K562 (cell line): ENCODE measurements at regions not wholly inside any gene's neighbourhood (a gene's known extent, or its start where the extent isn't known, plus 50 kb on each side); places are given as distances from the start of the nearest gene placed in this dataset.

Experiments used
- ATAC-seq: fragments of 200-7000 bp; cut with Tn5 transposase; 3 replicates; pipeline ENCODE4 v1.9.1; 2020; ENCODE audit warnings: moderate library complexity
- BruUV-seq: library from RNA; stranded (reverse); fragments of 400-500 nt; replicated peaks from 2 replicates; lab custom pipeline; 2021; lab: Mats Ljungman, UMichigan
- CTCF ChIA-PET: fragments of 300-600 bp; formaldehyde crosslinking; extraction: SDS; loops from one replicate; lab custom pipeline; 2021; ENCODE audit warnings: low intra/inter-chr PET ratio; lab: Yijun Ruan, JAX
- POLR2A ChIA-PET: fragments of 300-600, 350-650 bp; sonication (Branson Sonifier 250); formaldehyde crosslinking; extraction: SDS; loops from one replicate; lab custom pipeline; 2021; ENCODE audit warnings: antibody characterized with exemption, inconsistent platforms; lab: Yijun Ruan, JAX
- DNase-seq, 4 experiments: peaks; one replicate each; pipeline versions ENCODE4 v3.0.0 to v3.0.0-alpha.2; 2011 to 2018; ENCODE audit warnings: low spot score in 3 of 4, mixed read lengths in 3 of 4; ENCODE audit errors: extremely low read depth in 1 of 4
- FAIRE-seq: peaks from 2 replicates; lab custom pipeline; 2011; peaks lifted over from hg19 to GRCh38; lab: Jason Lieb, UNC
- H2AFZ ChIP-seq: 2 replicates; pipeline ENCODE4 v1.6.0; 2011; ENCODE audit warnings: low read depth, low read length, control low read depth, inconsistent platforms
- H3K27ac ChIP-seq: fragments of 200-600 bp; 3 replicates; pipeline ENCODE4 v1.8.0; 2011; ENCODE audit warnings: low read depth, mild to moderate bottlenecking, control low read depth, inconsistent platforms, low read length, moderate library complexity, mixed read lengths; ENCODE audit errors: extremely low read depth
- H3K27me3 ChIP-seq, 2 experiments: fragments of 300-600 bp in 1 of 2; 2 replicates in 1 of 2; 3 replicates in 1 of 2; pipeline versions ENCODE4 v1.6.0 to v1.8.0; 2011; ENCODE audit warnings: inconsistent platforms in 2 of 2, low read length in 2 of 2, mild to moderate bottlenecking in 1 of 2, mixed read lengths in 1 of 2, moderate library complexity in 1 of 2; ENCODE audit not compliant: control insufficient read depth in 2 of 2, insufficient read depth in 2 of 2
- H3K36me3 ChIP-seq: fragments of 300-600 bp; 3 replicates; pipeline ENCODE4 v1.8.0; 2011; ENCODE audit warnings: mild to moderate bottlenecking, low read length, inconsistent platforms; ENCODE audit not compliant: control insufficient read depth, insufficient read depth
- H3K4me1 ChIP-seq, 2 experiments: fragments of 200-600 bp in 1 of 2; replicated peaks in 1 of 2; 2 replicates in 1 of 2; 3 replicates in 1 of 2; pipeline versions ENCODE4 v1.5.1 to v1.8.0; 2011; ENCODE audit warnings: inconsistent platforms in 2 of 2, low read length in 2 of 2, mild to moderate bottlenecking in 1 of 2, mixed read lengths in 1 of 2, moderate library complexity in 1 of 2; ENCODE audit not compliant: control insufficient read depth in 2 of 2, insufficient read depth in 2 of 2
- H3K4me2 ChIP-seq: 2 replicates; pipeline ENCODE4 v1.6.1; 2011; ENCODE audit warnings: low read length, control low read depth, inconsistent platforms, mixed read lengths; ENCODE audit not compliant: insufficient read depth
- H3K4me3 ChIP-seq: fragments of 200-600 bp; sonication (generic), shearing (Covaris generic); 2 replicates; pipeline ENCODE4 v1.5.1; 2016; ENCODE audit warnings: control low read depth, inconsistent platforms
- H3K79me2 ChIP-seq: fragments of 200-600 bp; 3 replicates; pipeline ENCODE4 v1.8.0; 2011; ENCODE audit warnings: low read length, inconsistent platforms; ENCODE audit not compliant: control insufficient read depth, insufficient read depth
- H3K9ac ChIP-seq, 2 experiments: 2 replicates each; pipeline versions ENCODE4 v1.6.0 to v1.6.1; 2011; ENCODE audit warnings: low read depth in 2 of 2, low read length in 2 of 2, control low read depth in 1 of 2, inconsistent platforms in 1 of 2, mild to moderate bottlenecking in 1 of 2, mixed read lengths in 1 of 2; ENCODE audit not compliant: insufficient read depth in 1 of 2
- H3K9me1 ChIP-seq: one replicate; pipeline ENCODE4 v1.6.0; 2011; ENCODE audit warnings: inconsistent platforms, mild to moderate bottlenecking, low read length, moderate library complexity; ENCODE audit not compliant: control insufficient read depth, insufficient read depth
- H3K9me3 ChIP-seq: replicated peaks from 2 replicates; pipeline ENCODE4 v1.5.1; 2011; ENCODE audit warnings: low read depth, low read length, inconsistent platforms; ENCODE audit not compliant: control insufficient read depth, insufficient read depth
- H4K20me1 ChIP-seq: replicated peaks from 2 replicates; pipeline ENCODE4 v1.6.1; 2011; ENCODE audit warnings: low read length, inconsistent platforms, mixed read lengths; ENCODE audit not compliant: control insufficient read depth, insufficient read depth
- ARID3B ChIP-seq: fragments of 250-450 bp; sonication (Bioruptor Pico); IDR thresholded peaks from 2 replicates; pipeline ENCODE4 v1.4.0; 2020; ENCODE audit warnings: borderline replicate concordance
- BRD9 ChIP-seq: fragments of 450-650 bp; IDR thresholded peaks from 2 replicates; pipeline ENCODE4 v1.6.1; 2018; ENCODE audit warnings: low read depth; ENCODE audit not compliant: partially characterized antibody
- CBFA2T2 ChIP-seq: fragments of 450-650 bp; conservative IDR thresholded peaks from 2 replicates; pipeline ENCODE4 v1.6.1; 2017; ENCODE audit warnings: mild to moderate bottlenecking
- CHD1 ChIP-seq: fragments of 200-600 bp; sonication (generic); IDR thresholded peaks from one replicate; pipeline ENCODE4 v1.6.1; 2012; ENCODE audit warnings: mild to moderate bottlenecking, moderate library complexity, low read length, inconsistent platforms
- MEIS2 ChIP-seq: fragments of 450-650 bp; IDR thresholded peaks from 2 replicates; pipeline ENCODE4 v1.6.1; 2014; ENCODE audit warnings: mild to moderate bottlenecking; ENCODE audit not compliant: partially characterized antibody
- PHB ChIP-seq: fragments of 250-450 bp; sonication (Bioruptor Pico); IDR thresholded peaks from 2 replicates; pipeline ENCODE4 v1.5.0; 2021
- RBFOX2 ChIP-seq: fragments of 200-400 bp; formaldehyde crosslinking; IDR thresholded peaks from 2 replicates; pipeline ENCODE4 v1.6.1; 2017; ENCODE audit warnings: low read depth, mild to moderate bottlenecking, low read length, moderate library complexity
- RBM22 ChIP-seq: fragments of 200-400 bp; formaldehyde crosslinking; IDR thresholded peaks from 2 replicates; pipeline ENCODE4 v1.6.1; 2018; ENCODE audit warnings: low read length, low read depth; ENCODE audit not compliant: poor library complexity, severe bottlenecking
- STAT5B ChIP-seq: fragments of 250-450 bp; sonication (Bioruptor Pico); IDR thresholded peaks from 2 replicates; pipeline ENCODE4 v1.8.0; 2021; ENCODE audit warnings: mild to moderate bottlenecking, inconsistent platforms
- TFAM ChIP-seq: fragments of 250-450 bp; sonication (Bioruptor Pico); conservative IDR thresholded peaks from 2 replicates; pipeline ENCODE4 v1.5.0; 2021; ENCODE audit warnings: mild to moderate bottlenecking, moderate library complexity
- THAP7 ChIP-seq: fragments of 250-450 bp; sonication (Bioruptor Pico); IDR thresholded peaks from 2 replicates; pipeline ENCODE4 v1.5.0; 2021
- ZNF444 ChIP-seq: fragments of 250-450 bp; sonication (Bioruptor Pico); IDR thresholded peaks from 2 replicates; pipeline ENCODE4 v1.4.0; 2020; ENCODE audit warnings: mild to moderate bottlenecking, moderate library complexity
- ZNF584 ChIP-seq: fragments of 200-800 bp; sonication (Bioruptor generic); IDR thresholded peaks from 2 replicates; pipeline ENCODE4 v1.6.1; 2016; ENCODE audit warnings: low read depth, mild to moderate bottlenecking, missing genetic modification characterization, missing compliant biosample characterization
- WGBS: fragments of 100-300 bp; shearing (Covaris generic); methylation state at CpG from one replicate; pipeline ENCODE4 v1.1.6; 2016; ENCODE audit warnings: low coverage, mixed read lengths; ENCODE audit not compliant: insufficient coverage; ENCODE audit errors: missing lambda C conversion rate; 5-methylcytosine and 5-hydroxymethylcytosine counted together
- in situ Hi-C: fragments of 300-500 bp; cut with MboI; formaldehyde crosslinking; loops from 4 replicates; pipeline ENCODE4 v1.15.0; 2018; ENCODE audit warnings: inconsistent platforms, mixed read lengths
- intact Hi-C: fragments of 100-400 bp; cut with micrococcal nuclease; formaldehyde crosslinking; loops from 2 replicates; pipeline ENCODE4 v1.14.2; 2022

GRCh38 chr4:57287687-57288604, 177.8 kb upstream of the IGFBP7 start:
- no peak for ATAC-seq
- Histone ChIP-seq H3K36me3 (no peaks in the 10 kb centered on the region), H3K4me3 (no peak overlapping the region), H3K27ac (no peak overlapping the region), H3K9me3 (no peaks in the 10 kb centered on the region), H3K4me1 (no peaks in the 10 kb centered on the region), H4K20me1 (no peaks in the 10 kb centered on the region; the same call in 1 of the 2 replicates), H3K9me1 (no peaks in the 10 kb centered on the region), H2AFZ (no peak overlapping the region), H3K79me2 (no peaks in the 10 kb centered on the region), H3K4me2 (no peak overlapping the region), H3K9ac (no peak overlapping the region), H3K27me3 (no peaks in the 10 kb centered on the region)
- POLR2A ChIA-PET = no interaction called here
- BruUV-seq = no TSS peak
- CTCF ChIA-PET = no interaction called here
- 0% methylated on average over 5 of the region's 5 CpGs for WGBS
- TF ChIP-seq ZNF584 = no peak
- TF ChIP-seq MEIS2 = no peak
- no peak for TF ChIP-seq BRD9
- DNase-seq = no peak
- no peak for FAIRE-seq
- in situ Hi-C loops = no loop called here
- intact Hi-C loops = no loop called here

GRCh38 chr4:57282933-57283310, 172.7 kb upstream of the IGFBP7 start:
- no peak overlapping the region for H3K4me2 ChIP-seq
- POLR2A ChIA-PET = interaction anchor here (1.0 to 1.1 kb wide), 2 partner anchors 12 to 21 kb away, joined by 3 to 4 read pairs; no protein-coding TSS in a partner anchor
- no peak for ATAC-seq
- TF ChIP-seq RBFOX2 (no peak), CBFA2T2 (no peak), STAT5B (CRISPR knock-in tag) (no peak), TFAM (CRISPR knock-in tag) (no peak), RBM22 (no peak), ZNF444 (no peak), THAP7 (no peak), ARID3B (no peak), PHB (CRISPR knock-in tag) (no peak), CHD1 (no peak)

More at GRCh38 chr4:57282933-57283310, 172.7 kb upstream of the IGFBP7 start:
- intact Hi-C loops (no loop called here), in situ Hi-C loops (no loop called here)
- Histone ChIP-seq H3K36me3 (no peaks in the 10 kb centered on the region), H2AFZ (no peak overlapping the region), H3K4me3 (no peak overlapping the region), H3K4me1 (no peaks in the 10 kb centered on the region), H3K27me3 (no peaks in the 10 kb centered on the region), H3K9ac (no peak overlapping the region), H3K9me1 (no peaks in the 10 kb centered on the region), H3K79me2 (no peaks in the 10 kb centered on the region), H3K27ac (no peak overlapping the region), H4K20me1 (no peaks in the 10 kb centered on the region; the same call in 1 of the 2 replicates), H3K9me3 (no peaks in the 10 kb centered on the region)
- no peak for DNase-seq
- FAIRE-seq = no peak
- CTCF ChIA-PET = no interaction called here
- WGBS = 0% methylated on average over 1 of the region's 1 CpG
- BruUV-seq = no TSS peak
